Smooth muscle cell (in vitro differentiated cells): ENCODE measurements at regions not wholly inside any gene's neighbourhood (a gene's known extent, or its start where the extent isn't known, plus 50 kb on each side); places are given as distances from the start of the nearest gene placed in this dataset.

Experiments used
- DNase-seq: peaks from one replicate; lab custom pipeline; 2025; ENCODE audit not compliant: unreplicated experiment; lab: John Stamatoyannopoulos, UW
- H2AFZ ChIP-seq: fragments of 200-600 bp; sonication (generic); 2 replicates; pipeline ENCODE4 v1.6.0; 2016; ENCODE audit warnings: antibody characterized with exemption, low read depth, mild to moderate bottlenecking
- H3F3A ChIP-seq: fragments of 200-600 bp; sonication (generic); 2 replicates; pipeline ENCODE4 v1.6.0; 2017; ENCODE audit warnings: antibody characterized with exemption, low read depth
- H3K27ac ChIP-seq: fragments of 200-600 bp; sonication (generic); 2 replicates; pipeline ENCODE4 v1.5.1; 2016; ENCODE audit warnings: low read depth, mild to moderate bottlenecking
- H3K27me3 ChIP-seq: fragments of 200-600 bp; sonication (generic); 2 replicates; pipeline ENCODE4 v1.6.1; 2016; ENCODE audit warnings: low read depth, mild to moderate bottlenecking
- H3K36me3 ChIP-seq: fragments of 200-600 bp; sonication (generic); 2 replicates; pipeline ENCODE4 v1.5.1; 2016; ENCODE audit warnings: low read depth
- H3K4me1 ChIP-seq: fragments of 200-600 bp; sonication (generic); 2 replicates; pipeline ENCODE4 v1.5.1; 2016; ENCODE audit warnings: low read depth
- H3K4me2 ChIP-seq: fragments of 200-600 bp; sonication (generic); 2 replicates; pipeline ENCODE4 v1.6.0; 2016; ENCODE audit warnings: mild to moderate bottlenecking
- H3K4me3 ChIP-seq: fragments of 200-600 bp; sonication (generic); 2 replicates; pipeline ENCODE4 v1.5.1; 2016; ENCODE audit warnings: mild to moderate bottlenecking
- H3K79me2 ChIP-seq: fragments of 200-600 bp; sonication (generic); 2 replicates; pipeline ENCODE4 v1.6.0; 2016; ENCODE audit warnings: low read depth, mild to moderate bottlenecking
- H3K9ac ChIP-seq: fragments of 200-600 bp; sonication (generic); 2 replicates; pipeline ENCODE4 v1.6.0; 2016; ENCODE audit warnings: low read depth
- H3K9me3 ChIP-seq: fragments of 200-600 bp; sonication (generic); replicated peaks from 2 replicates; pipeline ENCODE4 v1.5.1; 2016; ENCODE audit warnings: low read depth
- H4K20me1 ChIP-seq: fragments of 200-600 bp; sonication (generic); 2 replicates; pipeline ENCODE4 v1.6.0; 2016; ENCODE audit warnings: low read depth
- WGBS: methylation state at CpG from one replicate; pipeline ENCODE4 v1.1.7; 2016; ENCODE audit warnings: low lambda C conversion rate; 5-methylcytosine and 5-hydroxymethylcytosine counted together
- TF ChIP-seq, protein P1 (sequence below): fragments of 200-600 bp; sonication (generic); IDR thresholded peaks from 2 replicates; pipeline ENCODE4 v1.5.1; 2017; ENCODE audit warnings: borderline replicate concordance, mild to moderate bottlenecking, antibody characterized with exemption; ENCODE audit not compliant: insufficient read depth, poor library complexity, severe bottlenecking

GRCh38 chr18:76722224-76723061 is 99.9 kb upstream of the ZNF236 start:
- Histone ChIP-seq H3K79me2 (no peaks in the 10 kb centered on the region), H3K36me3 (no peaks in the 10 kb centered on the region), H3F3A (no peaks in the 10 kb centered on the region), H3K4me2 (no peak overlapping the region), H3K9ac (no peak overlapping the region), H3K9me3 (no peaks in the 10 kb centered on the region), H3K4me3 (no peak overlapping the region), H4K20me1 (no peaks in the 10 kb centered on the region), H3K27ac (no peak overlapping the region), H2AFZ (no peak overlapping the region), H3K27me3 (no peaks in the 10 kb centered on the region), H3K4me1 (no peaks in the 10 kb centered on the region)
- no peak for DNase-seq
- WGBS: 96% methylated on average over 14 of the region's 14 CpGs
- TF ChIP-seq, protein P1, sequence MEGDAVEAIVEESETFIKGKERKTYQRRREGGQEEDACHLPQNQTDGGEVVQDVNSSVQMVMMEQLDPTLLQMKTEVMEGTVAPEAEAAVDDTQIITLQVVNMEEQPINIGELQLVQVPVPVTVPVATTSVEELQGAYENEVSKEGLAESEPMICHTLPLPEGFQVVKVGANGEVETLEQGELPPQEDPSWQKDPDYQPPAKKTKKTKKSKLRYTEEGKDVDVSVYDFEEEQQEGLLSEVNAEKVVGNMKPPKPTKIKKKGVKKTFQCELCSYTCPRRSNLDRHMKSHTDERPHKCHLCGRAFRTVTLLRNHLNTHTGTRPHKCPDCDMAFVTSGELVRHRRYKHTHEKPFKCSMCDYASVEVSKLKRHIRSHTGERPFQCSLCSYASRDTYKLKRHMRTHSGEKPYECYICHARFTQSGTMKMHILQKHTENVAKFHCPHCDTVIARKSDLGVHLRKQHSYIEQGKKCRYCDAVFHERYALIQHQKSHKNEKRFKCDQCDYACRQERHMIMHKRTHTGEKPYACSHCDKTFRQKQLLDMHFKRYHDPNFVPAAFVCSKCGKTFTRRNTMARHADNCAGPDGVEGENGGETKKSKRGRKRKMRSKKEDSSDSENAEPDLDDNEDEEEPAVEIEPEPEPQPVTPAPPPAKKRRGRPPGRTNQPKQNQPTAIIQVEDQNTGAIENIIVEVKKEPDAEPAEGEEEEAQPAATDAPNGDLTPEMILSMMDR: no peak

- H3K27me3 ChIP-seq: no peaks in the 10 kb centered on the region
- H3K9ac ChIP-seq: no peak overlapping the region
- no peak for DNase-seq
- TF ChIP-seq, protein P1: no peak
- H3K4me3 ChIP-seq: no peak overlapping the region
- H3K79me2 ChIP-seq: no peaks in the 10 kb centered on the region
- no peaks in the 10 kb centered on the region for H3K36me3 ChIP-seq
- H3K4me1 ChIP-seq: no peaks in the 10 kb centered on the region
- no peaks in the 10 kb centered on the region for H4K20me1 ChIP-seq
- H2AFZ ChIP-seq: no peak overlapping the region
- H3K27ac ChIP-seq: no peak overlapping the region
- no peak overlapping the region for H3K4me2 ChIP-seq
- WGBS: 94% methylated on average over 9 of the region's 9 CpGs
- H3F3A ChIP-seq: no peaks in the 10 kb centered on the region
- no peaks in the 10 kb centered on the region for H3K9me3 ChIP-seq
Observed at GRCh38 chr18:76721207-76721996, 101.0 kb upstream of the ZNF236 start.

DNA sequence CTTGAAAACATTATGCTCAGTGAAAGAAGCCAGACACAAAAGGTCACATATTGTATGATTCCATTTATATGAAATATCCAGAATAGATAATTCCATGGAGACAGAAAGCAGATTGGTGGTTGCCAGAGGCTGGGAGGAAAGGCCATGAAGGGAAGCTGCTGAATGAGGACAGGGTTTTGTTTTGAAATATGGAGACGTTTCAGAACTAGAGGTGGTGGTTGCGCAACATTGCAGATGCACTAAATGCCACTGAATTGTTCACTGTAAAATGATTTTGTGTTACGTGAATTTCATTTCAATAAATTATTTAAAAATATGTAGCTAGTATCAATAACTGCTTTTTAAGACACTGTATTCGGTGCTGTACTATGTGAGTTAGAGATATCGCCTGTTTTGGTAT is 101.7 kb upstream of the ZNF236 start:
- WGBS: 89% methylated on average over 5 of the region's 5 CpGs
- H4K20me1 ChIP-seq: no peaks in the 10 kb centered on the region
- H3K27ac ChIP-seq: no peak overlapping the region
- no peaks in the 10 kb centered on the region for H3K4me1 ChIP-seq
- no peak overlapping the region for H3K9ac ChIP-seq
- TF ChIP-seq, protein P1: no peak
- no peak overlapping the region for H3K4me2 ChIP-seq
- no peaks in the 10 kb centered on the region for H3K79me2 ChIP-seq
- DNase-seq: no peak
- no peaks in the 10 kb centered on the region for H3F3A ChIP-seq
- H3K4me3 ChIP-seq: no peak overlapping the region
- no peaks in the 10 kb centered on the region for H3K9me3 ChIP-seq
- no peaks in the 10 kb centered on the region for H3K27me3 ChIP-seq
- H3K36me3 ChIP-seq: no peaks in the 10 kb centered on the region
- H2AFZ ChIP-seq: no peak overlapping the region
